ENCODE measurements at regions not wholly inside any gene's neighbourhood (a gene's known extent, or its start where the extent isn't known, plus 50 kb on each side); places are given as distances from the start of the nearest gene placed in this dataset.

GRCh38 chrX:5526191-5526590 is 702.5 kb downstream of the NLGN4X start:
- no peak for DNase-seq (ENCODE audit: low read depth)

GRCh38 chrX:5490786-5491563 is 737.7 kb downstream of the NLGN4X start:
- DNase-seq (ENCODE audit: low read depth), result no peak

GRCh38 chrX:5474282-5474681 is 754.4 kb downstream of the NLGN4X start:
- DNase-seq (ENCODE audit: low read depth), result peak; percentile 0

GRCh38 chrX:5458300-5458842 is 770.3 kb downstream of the NLGN4X start:
- DNase-seq (ENCODE audit: low read depth), result no peak

- no peak for DNase-seq (ENCODE audit: low read depth)
Measured at GRCh38 chrX:5449323-5449722, 779.3 kb downstream of the NLGN4X start.

- DNase-seq (ENCODE audit: low read depth), result no peak
Measured at GRCh38 chrX:5431823-5432222, 796.8 kb downstream of the NLGN4X start.

GRCh38 chrX:5425119-5425518 is 803.5 kb downstream of the NLGN4X start:
- no peak for DNase-seq (ENCODE audit: low read depth)

- DNase-seq (ENCODE audit: low read depth), result no peak
Measured at GRCh38 chrX:5417381-5417780, 811.3 kb downstream of the NLGN4X start.

GRCh38 chrX:5415738-5416137 is 812.9 kb downstream of the NLGN4X start:
- no peak for DNase-seq (ENCODE audit: low read depth)

- no peak for DNase-seq (ENCODE audit: low read depth)
Measured at GRCh38 chrX:5409106-5409505, 819.6 kb downstream of the NLGN4X start.

GRCh38 chrX:5402461-5402860 is 826.2 kb downstream of the NLGN4X start:
- no peak for DNase-seq (ENCODE audit: low read depth)

- no peak for DNase-seq (ENCODE audit: low read depth)
Measured at GRCh38 chrX:5399403-5399802, 829.3 kb downstream of the NLGN4X start.

GRCh38 chrX:5397409-5397808 is 831.3 kb downstream of the NLGN4X start:
- DNase-seq (ENCODE audit: low read depth), result no peak

- no peak for DNase-seq (ENCODE audit: low read depth)
Measured at GRCh38 chrX:5390376-5390775, 838.3 kb downstream of the NLGN4X start.

GRCh38 chrX:5388087-5388486 is 840.6 kb downstream of the NLGN4X start:
- no peak for DNase-seq (ENCODE audit: low read depth)

GRCh38 chrX:5380426-5380825 is 848.2 kb downstream of the NLGN4X start:
- no peak for DNase-seq (ENCODE audit: low read depth)

GRCh38 chrX:5341902-5342301 is 886.8 kb downstream of the NLGN4X start:
- DNase-seq (ENCODE audit: low read depth), result no peak

- no peak for DNase-seq (ENCODE audit: low read depth)
Measured at GRCh38 chrX:5337160-5337559, 891.5 kb downstream of the NLGN4X start.

- DNase-seq (ENCODE audit: low read depth), result no peak
Measured at GRCh38 chrX:5324546-5324945, 904.1 kb downstream of the NLGN4X start.

- DNase-seq (ENCODE audit: low read depth), result no peak
Measured at GRCh38 chrX:5314148-5314547, 914.5 kb downstream of the NLGN4X start.

GRCh38 chrX:5307416-5307815 is 921.3 kb downstream of the NLGN4X start:
- DNase-seq (ENCODE audit: low read depth), result no peak

GRCh38 chrX:5306654-5307121 is 922.0 kb downstream of the NLGN4X start:
- no peak for DNase-seq (ENCODE audit: low read depth)

- no peak for DNase-seq (ENCODE audit: low read depth)
Measured at GRCh38 chrX:5305452-5305851, 923.2 kb downstream of the NLGN4X start.

- DNase-seq (ENCODE audit: low read depth), result no peak
Measured at GRCh38 chrX:5295004-5295403, 933.7 kb downstream of the NLGN4X start.

Data from ELR (cell line).